GM19324 (cell line): ENCODE measurements at regions not wholly inside any gene's neighbourhood (a gene's known extent, or its start where the extent isn't known, plus 50 kb on each side); places are given as distances from the start of the nearest gene placed in this dataset.

Source experiments
- ATAC-seq: cut with Tn5 transposase; IDR thresholded peaks from one replicate; pipeline ENCODE4 v1.9.1; 2021; ENCODE audit warnings: mild to moderate bottlenecking, moderate library complexity; ENCODE audit not compliant: unreplicated experiment, low FRiP score

DNA sequence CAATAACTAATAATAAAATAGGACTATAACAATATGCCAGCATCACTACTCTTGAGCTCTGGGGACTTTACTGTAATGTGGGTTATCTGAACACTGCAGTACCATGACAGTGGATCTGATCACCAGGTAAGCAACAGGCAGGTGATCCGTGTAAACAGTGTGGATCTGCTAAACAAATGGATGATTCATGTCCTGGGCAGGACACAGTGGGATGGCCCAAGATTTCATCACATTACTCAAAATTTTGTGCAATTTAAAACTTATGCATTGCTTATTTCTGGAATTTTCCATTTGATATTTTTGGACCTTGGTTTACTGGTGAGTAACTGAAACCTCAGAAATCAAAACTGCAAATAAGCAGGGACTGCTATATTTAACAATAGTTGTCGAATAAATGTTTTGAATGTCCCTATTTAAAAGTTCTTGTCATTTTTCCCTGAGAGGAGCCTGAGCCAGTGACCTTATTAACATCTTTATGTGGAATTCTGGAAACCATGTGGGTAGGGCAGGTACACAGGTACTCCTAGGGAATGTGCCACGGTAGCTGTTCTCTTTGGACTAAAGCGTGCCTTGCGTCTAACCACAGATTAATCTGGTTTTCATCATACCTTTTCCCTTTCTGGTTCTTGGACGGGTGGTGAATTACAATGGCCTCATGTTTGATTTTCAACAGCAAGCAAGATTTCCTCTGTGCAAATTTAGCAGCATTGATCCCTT is 214.5 kb upstream of the SASH1 start:
- no peak for ATAC-seq

DNA sequence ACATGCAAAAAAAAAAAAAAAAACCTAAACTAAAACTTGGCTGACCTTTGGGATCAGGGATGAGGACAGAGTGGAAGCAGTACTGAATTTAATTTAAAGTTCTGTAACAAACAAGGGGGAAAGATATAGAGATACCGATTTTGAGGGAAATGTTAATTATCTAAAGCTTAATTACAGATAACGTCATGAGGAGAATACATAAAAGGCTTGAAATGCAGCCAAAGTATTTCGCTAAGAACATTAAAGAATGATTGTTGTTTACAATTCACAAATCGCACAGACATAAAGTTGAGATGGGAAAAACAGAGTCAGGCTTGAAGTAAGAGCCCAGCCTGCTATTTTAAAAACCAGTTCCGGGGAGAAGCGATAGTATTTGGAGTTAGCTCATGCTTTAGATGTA is 208.0 kb upstream of the SASH1 start:
- no peak for ATAC-seq

GRCh38 chr6:148136586-148136985 is 206.1 kb upstream of the SASH1 start:
- ATAC-seq: no peak

GRCh38 chr6:148137652-148138051 is 205.0 kb upstream of the SASH1 start:
- no peak for ATAC-seq

GRCh38 chr6:148138573-148138972 is 204.1 kb upstream of the SASH1 start:
- no peak for ATAC-seq

DNA sequence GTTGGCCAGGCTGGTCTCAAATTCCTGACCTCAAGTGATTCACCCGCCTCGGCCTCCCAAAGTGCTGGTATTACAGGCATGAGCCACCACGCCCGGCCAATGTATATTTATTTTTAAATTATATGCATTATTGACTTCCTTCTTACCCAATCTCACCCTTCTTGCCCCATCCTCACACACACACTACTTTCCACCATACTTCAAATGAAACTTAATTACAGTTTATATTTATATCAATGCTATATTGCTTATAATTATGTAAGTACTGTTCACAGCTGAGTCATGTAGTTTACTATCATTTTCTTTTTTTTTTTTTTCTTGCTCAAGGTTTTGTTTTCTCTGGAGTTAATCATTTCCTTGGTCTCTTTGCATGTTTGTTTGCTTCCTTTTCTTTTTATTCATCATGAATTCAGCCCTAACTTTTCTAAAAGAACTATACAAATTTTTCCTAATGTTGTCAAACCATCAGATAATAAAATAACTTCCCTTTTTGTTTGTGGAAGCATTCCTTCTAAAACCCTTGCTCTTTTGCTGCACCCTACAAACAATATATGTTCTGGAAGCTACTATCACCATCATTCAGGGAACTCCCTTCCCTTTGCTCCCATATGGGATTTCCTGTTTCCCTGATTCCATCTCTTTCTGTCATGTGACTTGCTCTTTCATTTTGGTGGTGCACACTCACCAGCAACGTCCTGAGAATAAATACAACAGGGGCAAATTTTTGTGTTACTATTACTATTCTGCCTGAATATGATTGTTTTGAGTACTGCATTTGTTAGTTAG is 201.7 kb upstream of the SASH1 start:
- ATAC-seq: no peak

DNA sequence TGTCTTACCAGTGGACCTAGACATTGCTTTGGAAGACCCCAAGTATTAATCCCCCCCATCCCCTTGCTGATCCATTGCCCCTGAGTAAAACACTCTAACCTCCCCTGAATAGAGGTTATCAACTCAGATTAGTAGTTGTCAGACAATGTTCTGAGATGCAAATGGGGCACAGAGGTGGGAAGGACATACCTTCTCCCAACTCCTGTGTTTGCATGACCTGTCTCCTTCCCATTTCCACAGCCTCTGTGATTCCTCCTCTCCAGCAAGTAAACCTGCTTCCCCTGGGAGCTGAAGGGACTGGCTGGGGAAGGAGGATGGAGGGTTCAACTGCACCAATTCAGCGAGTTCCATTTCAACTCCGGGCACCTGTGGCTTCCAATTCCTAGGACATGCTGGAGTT is 199.8 kb upstream of the SASH1 start:
- no peak for ATAC-seq

GRCh38 chr6:148143771-148144170 is 198.9 kb upstream of the SASH1 start:
- no peak for ATAC-seq

DNA sequence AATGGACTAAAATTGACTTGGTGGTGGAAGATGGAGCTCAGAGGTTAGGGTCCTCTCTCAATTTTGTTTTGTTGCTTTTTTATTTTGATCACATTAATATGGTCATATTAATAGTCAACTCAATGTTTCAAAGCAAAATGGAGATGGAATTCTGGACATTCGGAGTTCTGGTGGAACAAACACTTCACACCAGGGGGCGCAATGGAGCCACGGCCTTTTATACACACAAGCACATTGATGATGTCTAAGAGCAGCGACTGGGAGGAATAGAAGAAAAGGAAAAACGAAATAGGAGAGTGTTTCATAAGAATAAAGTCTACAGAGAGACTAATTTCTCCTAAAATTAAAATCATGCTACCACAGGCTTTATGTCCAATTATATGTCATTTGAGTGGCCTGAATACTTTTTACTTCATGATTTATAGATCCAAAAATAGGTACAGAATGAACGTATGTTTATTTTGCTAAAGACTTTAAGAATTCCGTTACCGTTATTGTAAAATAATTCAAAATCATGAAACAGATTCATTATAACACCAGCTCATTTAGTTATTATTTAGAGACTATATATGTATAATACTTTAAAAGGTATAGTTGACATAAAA is 197.6 kb upstream of the SASH1 start:
- ATAC-seq: no peak

DNA sequence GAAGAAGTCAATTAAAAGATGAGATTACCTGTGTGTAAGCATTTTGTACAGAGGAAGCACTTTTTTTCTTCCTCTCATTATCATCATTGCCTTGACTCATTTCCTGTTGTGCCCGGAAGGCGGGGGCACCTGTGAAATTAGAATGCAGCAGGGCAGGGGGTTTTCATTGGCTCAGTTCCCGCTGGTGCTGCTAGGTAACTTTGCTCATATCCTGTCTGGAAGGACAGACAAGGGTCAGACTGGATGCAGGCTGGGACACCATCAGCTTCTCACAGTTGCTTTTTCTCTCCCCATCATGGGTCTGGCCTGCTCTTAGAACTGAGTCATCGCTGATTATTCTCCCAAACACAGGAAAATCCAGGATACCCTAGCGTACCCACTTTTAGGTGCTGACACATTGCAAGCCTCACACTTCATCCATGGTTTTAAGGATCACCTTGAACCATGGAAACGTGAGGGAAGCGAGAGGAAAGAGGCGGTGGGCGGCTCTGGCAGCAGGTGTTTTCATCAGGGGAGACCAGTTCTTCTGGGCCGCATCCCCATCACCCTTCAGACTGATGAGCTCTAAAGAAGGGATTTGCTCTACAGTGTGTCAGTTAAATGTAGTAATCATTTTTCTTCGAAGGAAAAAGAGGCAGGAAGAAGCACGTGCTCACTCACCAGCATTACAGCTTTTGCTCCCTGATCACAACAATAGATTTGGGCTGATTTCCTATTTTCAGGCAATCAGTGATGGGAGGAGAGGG is 195.7 kb upstream of the SASH1 start:
- ATAC-seq: peak; percentile 48

GRCh38 chr6:148147463-148147830 is 195.2 kb upstream of the SASH1 start:
- ATAC-seq: no peak

DNA sequence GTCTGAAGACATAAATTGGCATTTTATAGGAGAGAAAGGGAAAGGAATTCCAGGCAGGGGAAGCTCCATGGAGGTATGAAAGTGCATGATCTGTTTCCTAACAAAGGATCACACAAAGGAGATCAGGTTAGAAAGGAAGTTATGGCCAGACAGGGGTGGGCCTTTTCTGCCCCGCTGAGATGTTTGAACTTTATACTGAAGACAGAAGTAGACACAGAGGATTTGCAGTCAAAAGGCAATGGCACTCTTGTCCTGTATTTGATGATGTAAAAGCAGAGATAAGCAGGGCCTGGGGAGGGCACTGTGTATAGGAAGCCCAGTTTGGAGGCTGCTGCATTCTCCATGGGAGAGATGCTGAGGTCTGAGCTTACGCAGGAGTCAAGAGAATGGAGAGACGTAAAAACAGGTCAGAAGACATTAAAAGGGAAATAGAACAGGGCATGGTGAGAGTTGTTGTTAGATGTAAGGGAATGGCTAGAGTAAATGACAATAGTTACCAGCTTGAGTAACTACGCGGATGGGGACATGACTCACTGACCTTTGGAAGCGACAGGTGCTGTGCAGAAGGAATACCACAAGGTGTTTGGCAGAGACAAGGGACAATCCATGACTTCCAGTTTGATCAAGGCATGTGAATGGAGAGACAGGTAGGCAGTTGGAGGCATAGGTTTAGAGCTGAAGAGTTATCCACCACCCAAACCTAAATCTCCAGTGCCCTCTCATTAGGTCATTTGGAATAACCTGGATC is 190.6 kb upstream of the SASH1 start:
- ATAC-seq: no peak

DNA sequence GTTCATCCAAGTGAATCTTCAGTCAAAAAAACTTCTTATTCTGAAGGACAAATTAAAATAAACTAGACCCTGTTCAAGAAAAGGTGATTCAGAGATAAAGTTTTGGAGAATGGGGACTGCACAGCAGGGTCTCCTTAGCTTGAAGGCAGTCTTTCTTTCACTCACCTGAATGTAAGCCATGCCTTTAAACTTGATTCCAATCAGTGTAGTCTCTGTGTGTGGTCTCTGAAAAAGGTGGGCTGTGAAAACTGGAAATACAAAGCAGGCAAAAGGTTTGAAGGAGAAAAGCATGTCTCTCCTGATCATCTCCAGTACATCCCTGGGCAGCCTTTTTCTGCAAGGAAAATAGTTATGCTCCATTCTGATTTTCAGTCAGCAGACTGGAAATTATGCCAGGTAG is 188.0 kb upstream of the SASH1 start:
- no peak for ATAC-seq

DNA sequence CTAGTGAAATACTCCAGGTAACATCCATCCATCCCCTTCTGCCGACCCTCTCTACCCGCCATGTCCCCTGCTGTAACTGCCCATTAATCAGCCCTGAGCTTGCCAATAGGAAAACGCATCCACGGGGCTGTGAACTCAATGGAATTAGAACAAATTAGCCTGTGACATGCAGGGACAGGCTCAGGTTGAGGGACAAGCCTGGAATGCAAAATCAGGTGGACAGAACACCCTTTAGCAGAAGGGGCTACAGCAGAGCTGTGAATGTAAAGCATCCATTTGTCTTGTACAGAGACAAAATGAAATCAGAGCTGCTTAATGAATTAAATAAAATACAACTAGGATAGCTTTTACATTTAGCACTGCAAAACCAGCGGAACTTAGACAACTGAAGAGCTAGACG is 187.3 kb upstream of the SASH1 start:
- ATAC-seq: no peak

DNA sequence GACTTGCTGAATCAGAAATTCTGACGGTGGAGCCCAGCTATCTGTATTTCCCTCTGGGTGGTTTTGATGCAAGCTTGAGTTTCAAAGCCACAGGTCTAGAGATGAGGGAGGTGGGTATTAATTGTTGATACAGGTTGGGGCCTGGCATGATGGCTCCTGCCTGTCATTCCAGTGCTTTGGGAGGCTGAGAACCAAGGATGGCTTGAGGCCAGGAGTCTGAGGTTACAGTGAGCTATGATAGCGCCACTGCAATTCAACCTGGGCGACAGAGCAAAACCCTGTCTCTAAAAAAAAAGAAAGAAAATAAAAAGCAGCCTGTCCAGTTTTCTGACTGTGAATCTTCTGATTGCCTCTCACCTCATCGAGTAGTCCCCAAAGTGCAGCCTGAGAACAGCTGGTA is 184.8 kb upstream of the SASH1 start:
- no peak for ATAC-seq

- no peak for ATAC-seq
These were observed 178.0 kb upstream of the SASH1 start for GRCh38 chr6:148164645-148165044.

DNA sequence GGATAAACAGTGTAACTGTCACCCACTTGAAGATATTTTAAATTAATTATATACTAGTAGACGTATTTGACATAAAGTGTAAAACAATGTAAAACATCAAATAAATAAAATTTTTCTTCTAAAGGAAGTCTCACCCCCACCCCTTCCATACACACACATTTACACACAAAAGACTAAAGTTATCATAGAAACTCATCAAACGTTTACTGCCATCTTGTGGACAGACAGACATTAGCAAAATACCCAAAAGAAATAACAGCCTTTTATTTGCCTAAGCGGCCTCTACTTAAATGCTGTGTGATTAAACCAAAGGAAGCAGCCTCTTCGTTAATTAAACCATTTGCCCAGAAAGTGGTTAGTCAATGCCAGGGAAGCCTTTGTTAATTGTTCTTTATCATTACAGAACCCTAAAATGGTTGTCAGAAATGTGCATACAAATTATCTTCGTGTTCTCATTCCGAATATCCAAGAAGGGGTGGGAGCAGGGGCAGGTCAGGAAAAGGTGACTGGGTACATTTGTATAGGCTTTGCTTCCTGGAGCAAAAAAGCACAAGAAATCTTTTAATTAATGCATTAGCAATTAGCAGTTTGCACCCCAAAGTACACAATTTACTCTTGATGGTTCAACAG is 176.2 kb upstream of the SASH1 start:
- no peak for ATAC-seq

GRCh38 chr6:148169706-148170105 is 172.9 kb upstream of the SASH1 start:
- ATAC-seq: no peak

- no peak for ATAC-seq
These were observed 172.4 kb upstream of the SASH1 start for GRCh38 chr6:148170286-148170685.

DNA sequence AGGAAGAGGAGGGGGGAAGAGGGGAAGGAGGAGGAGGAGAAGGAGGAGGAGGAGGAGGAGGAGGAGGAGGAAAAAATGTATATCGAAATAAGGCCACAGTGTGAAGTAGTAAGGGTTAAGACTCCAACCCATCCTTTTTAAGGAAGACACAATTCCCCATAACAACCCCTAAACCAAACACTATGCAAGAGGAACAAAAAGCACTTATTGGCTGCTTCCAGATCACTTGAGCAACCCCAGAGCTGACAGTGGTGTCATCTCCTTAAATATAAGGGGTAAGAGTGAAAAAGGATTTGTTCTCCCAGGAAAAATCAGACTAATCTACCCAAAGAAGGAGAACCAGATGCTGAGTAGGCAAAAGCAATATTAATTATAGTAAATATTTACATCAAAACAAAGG is 169.1 kb upstream of the SASH1 start:
- ATAC-seq: no peak
